ENCODE measurements at regions not wholly inside any gene's neighbourhood (a gene's known extent, or its start where the extent isn't known, plus 50 kb on each side); places are given as distances from the start of the nearest gene placed in this dataset.

DNA sequence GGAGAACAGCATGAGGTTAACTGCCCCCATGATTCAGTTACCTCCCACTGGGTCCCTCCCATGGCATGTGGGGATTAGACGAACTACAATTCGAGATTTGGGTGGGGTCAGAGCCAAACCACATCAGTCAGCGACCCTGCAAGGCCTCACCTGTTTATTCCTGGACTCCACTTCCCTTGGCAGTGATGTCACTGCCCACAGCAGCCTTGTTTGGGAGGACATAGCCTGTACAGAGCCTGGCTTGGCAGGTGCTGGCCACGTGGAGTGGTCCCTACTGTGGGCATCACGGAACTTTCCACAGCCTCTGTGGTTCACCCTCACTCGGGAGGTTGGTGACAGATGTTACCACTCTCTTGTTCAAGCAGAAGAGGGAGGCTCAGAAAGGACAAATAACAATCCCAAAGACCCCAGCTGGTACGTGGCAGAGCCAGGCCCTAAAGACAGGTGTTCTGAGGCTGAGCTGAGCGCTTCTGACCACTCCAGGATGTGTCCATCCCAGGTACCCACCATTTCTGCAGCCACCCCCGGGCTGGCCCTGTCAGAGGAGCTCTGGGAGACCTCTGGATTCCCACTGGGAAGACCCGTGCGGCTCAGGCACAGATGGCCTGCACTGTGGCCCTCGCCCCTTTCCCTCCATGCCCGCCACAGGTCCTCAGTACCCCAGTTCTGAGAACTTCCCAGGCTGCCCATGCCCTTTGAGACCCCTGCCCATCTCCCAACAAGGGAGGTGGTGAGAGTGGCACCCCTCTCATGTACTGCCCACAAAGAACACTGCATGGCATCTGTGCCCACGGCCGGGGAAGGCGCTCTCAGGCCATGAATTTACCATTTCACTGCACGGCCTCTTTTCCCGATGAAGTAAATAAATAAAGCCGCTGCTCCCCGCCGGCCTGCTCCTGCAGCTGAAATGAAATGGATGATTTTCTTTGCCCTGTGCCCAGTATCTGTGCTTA, 605.8 kb downstream of the TBC1D22A start (continued):
- TF ChIP-seq RAD21 (IDR thresholded peaks at IDR 0.05; ENCODE audit: low read length), result no peak

DNA sequence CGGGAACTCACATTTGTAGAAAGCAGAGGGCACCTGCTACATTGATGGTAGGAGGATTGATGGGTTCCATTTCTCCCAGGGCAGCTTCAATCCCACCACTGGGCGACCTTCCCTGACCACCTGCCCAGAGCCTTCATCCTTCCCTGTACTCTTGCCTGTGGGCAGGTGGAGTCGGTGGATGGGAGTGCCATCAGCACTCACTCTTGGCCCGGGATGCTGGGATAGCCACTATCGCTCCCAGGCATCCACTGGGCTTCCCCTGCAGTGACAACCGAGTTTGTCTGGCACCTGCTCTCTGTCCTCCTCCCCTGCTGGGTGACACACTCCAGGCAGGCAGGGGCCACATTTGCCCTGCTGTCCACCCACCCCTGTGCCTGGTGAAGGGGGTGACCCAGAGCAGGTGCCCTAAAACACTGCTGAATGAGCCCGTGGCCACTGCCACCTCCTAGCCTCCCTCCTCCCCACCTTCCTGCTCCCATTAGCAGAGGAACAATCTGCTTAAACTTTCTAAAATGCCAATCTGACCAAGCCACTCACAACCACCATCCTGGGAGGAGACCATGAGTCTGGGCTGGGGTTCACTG, 604.7 kb downstream of the TBC1D22A start:
- H2AK9ac ChIP-seq (replicated peaks; ENCODE audit: low read depth, low read length, poor library complexity), result no peak overlapping the region
- no peaks in the 10 kb centered on the region for H3K79me1 ChIP-seq (ENCODE audit: low read depth in 1 of 2, low read length in 2 of 2)
- no peak overlapping the region for H3K56ac ChIP-seq (ENCODE audit: extremely low read depth, insufficient read depth, low read length)
- H3K4me2 ChIP-seq (ENCODE audit: low read depth, low read length), result no peak overlapping the region
- H4K20me1 ChIP-seq (ENCODE audit: insufficient read depth, low read length), result no peaks in the 10 kb centered on the region
- no peak overlapping the region for H3K18ac ChIP-seq (ENCODE audit: low read depth, low read length)
- dilution Hi-C loops (cut with HindIII; ENCODE audit: low sequenced_read_pairs, unreplicated experiment), result no loop called here
- no peak overlapping the region for H3K4me3 ChIP-seq (ENCODE audit: insufficient read depth, low read depth, low read length)
- no CpG with 5 or more reads among the region's 7 CpGs for WGBS, 2 experiments (ENCODE audit: extremely low coverage in 2 of 2, insufficient read length in 1 of 2)
- DNase-seq, result no peak
- no peak overlapping the region for H4K91ac ChIP-seq (ENCODE audit: insufficient read depth, low read depth, low read length)
- H3K9me3 ChIP-seq (ENCODE audit: control insufficient read depth, insufficient read depth, low read length), result peaks cover 7% of the 10 kb centered on the region
- no peak overlapping the region for H4K5ac ChIP-seq (ENCODE audit: low read depth, low read length)
- no peak overlapping the region for H2BK20ac ChIP-seq (ENCODE audit: low read depth, low read length)
- H2BK5ac ChIP-seq (ENCODE audit: low read depth, low read length, poor library complexity, severe bottlenecking), result no peak overlapping the region
- H3K9me1 ChIP-seq (ENCODE audit: insufficient read depth, low read length), result no peaks in the 10 kb centered on the region
- H2BK15ac ChIP-seq (ENCODE audit: low read depth, low read length), result no peak overlapping the region
- no peaks in the 10 kb centered on the region for H3K27me3 ChIP-seq (ENCODE audit: control insufficient read depth, insufficient read depth, low read length)
- H2BK120ac ChIP-seq (ENCODE audit: low read depth, low read length), result no peak overlapping the region
- no peak overlapping the region for H4K8ac ChIP-seq (ENCODE audit: low read depth in 2 of 2, low read length in 2 of 2)
- no peak overlapping the region for H3K4ac ChIP-seq (ENCODE audit: low read depth, low read length)
- H3K36me3 ChIP-seq (ENCODE audit: control insufficient read depth, insufficient read depth, low read length), result no peaks in the 10 kb centered on the region
- POLR2A ChIA-PET (ENCODE audit: unreplicated experiment), result no interaction called here
- intact Hi-C loops (cut with micrococcal nuclease), result no loop called here
- CTCF ChIA-PET, result no interaction called here
- H3K27ac ChIP-seq (ENCODE audit: insufficient read depth, low read length), result no peak overlapping the region
- no peak for ATAC-seq (ENCODE audit: low read depth)
- no peak overlapping the region for H2AFZ ChIP-seq (replicated peaks; ENCODE audit: low read length, poor library complexity)
- no peak overlapping the region for H3K23ac ChIP-seq (ENCODE audit: low read depth, low read length)
- no peak overlapping the region for H3K9ac ChIP-seq (ENCODE audit: low read depth, low read length)
- no peaks in the 10 kb centered on the region for H3K4me1 ChIP-seq (ENCODE audit: control insufficient read depth, insufficient read depth, low read length)
- H3K14ac ChIP-seq (replicated peaks; ENCODE audit: low read depth, low read length), result no peak overlapping the region
- no peak overlapping the region for H2AK5ac ChIP-seq (ENCODE audit: low read depth, low read length)
- in situ Hi-C loops (cut with MboI; ENCODE audit: low sequenced_read_pairs), result no loop called here
- BruUV-seq (replicated peaks), result no TSS peak
- TF ChIP-seq CEBPB (IDR thresholded peaks at IDR 0.05; ENCODE audit: low read depth, low read length) (no peak), MXI1 (IDR thresholded peaks at IDR 0.05; ENCODE audit: borderline replicate concordance, low read depth, low read length) (no peak), CTCF (conservative IDR thresholded peaks at IDR 0.05; ENCODE audit: low read depth, low read length) (no peak), NFE2L2 (IDR thresholded peaks at IDR 0.05; ENCODE audit: low read depth, low read length) (no peak), FOS (IDR thresholded peaks at IDR 0.05; ENCODE audit: low read depth, low read length) (no peak), RCOR1 (IDR thresholded peaks at IDR 0.05; ENCODE audit: insufficient replicate concordance, low read length) (no peak), CHD1 (IDR thresholded peaks at IDR 0.05; ENCODE audit: low read depth, low read length) (no peak), SMC3 (IDR thresholded peaks at IDR 0.05; ENCODE audit: low read depth, low read length) (no peak), RAD21 (IDR thresholded peaks at IDR 0.05; ENCODE audit: low read length) (no peak), MAZ (IDR thresholded peaks at IDR 0.05; ENCODE audit: borderline replicate concordance, low read depth, low read length) (no peak), BHLHE40 (IDR thresholded peaks at IDR 0.05; ENCODE audit: low read depth, low read length) (no peak), MAFK (IDR thresholded peaks at IDR 0.05; ENCODE audit: low read depth, low read length) (no peak), POLR2A (IDR thresholded peaks at IDR 0.05; ENCODE audit: low read depth, low read length) (no peak)
- TF ChIP-seq, protein P1, sequence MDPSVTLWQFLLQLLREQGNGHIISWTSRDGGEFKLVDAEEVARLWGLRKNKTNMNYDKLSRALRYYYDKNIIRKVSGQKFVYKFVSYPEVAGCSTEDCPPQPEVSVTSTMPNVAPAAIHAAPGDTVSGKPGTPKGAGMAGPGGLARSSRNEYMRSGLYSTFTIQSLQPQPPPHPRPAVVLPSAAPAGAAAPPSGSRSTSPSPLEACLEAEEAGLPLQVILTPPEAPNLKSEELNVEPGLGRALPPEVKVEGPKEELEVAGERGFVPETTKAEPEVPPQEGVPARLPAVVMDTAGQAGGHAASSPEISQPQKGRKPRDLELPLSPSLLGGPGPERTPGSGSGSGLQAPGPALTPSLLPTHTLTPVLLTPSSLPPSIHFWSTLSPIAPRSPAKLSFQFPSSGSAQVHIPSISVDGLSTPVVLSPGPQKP (IDR thresholded peaks at IDR 0.05; ENCODE audit: borderline replicate concordance, low read depth, low read length), result no peak

Data from IMR-90 (cell line).